Fibroblast of pulmonary artery (primary cell): ENCODE measurements at regions not wholly inside any gene's neighbourhood (a gene's known extent, or its start where the extent isn't known, plus 50 kb on each side); places are given as distances from the start of the nearest gene placed in this dataset.

Experiments
- DNase-seq: peaks from one replicate; pipeline ENCODE4 v3.0.0-alpha.2; 2010; ENCODE audit warnings: low read depth
- H3K4me3 ChIP-seq: replicated peaks from 2 replicates; pipeline ENCODE4 v1.5.1; 2011; ENCODE audit warnings: low read depth, mild to moderate bottlenecking, control low read depth, low read length, moderate library complexity
- TF ChIP-seq, protein P1 (sequence below): IDR thresholded peaks from 2 replicates; pipeline ENCODE4 v1.5.1; 2011; ENCODE audit warnings: mild to moderate bottlenecking, control low read depth, low read length, inconsistent platforms; ENCODE audit errors: missing control alignments

DNA sequence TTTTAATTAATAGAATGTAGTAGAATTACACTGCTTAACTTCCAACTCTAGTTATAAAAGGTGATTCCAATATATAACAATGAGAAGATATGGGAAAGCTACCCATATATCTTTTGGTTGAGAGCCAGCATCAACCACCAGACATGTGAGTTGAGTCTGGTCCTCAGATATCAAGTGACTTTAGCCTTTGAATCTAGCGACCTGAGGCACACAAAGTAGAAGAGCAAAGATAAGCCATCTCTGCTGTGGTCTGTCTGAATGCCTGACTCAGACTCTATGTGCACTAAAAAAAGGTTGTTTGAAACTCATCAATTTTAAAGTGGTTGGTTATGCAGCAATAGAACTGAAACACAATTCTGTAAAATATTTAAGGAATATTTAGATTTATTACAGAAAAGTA is 492.5 kb upstream of the SOX9 start:
- TF ChIP-seq, protein P1, sequence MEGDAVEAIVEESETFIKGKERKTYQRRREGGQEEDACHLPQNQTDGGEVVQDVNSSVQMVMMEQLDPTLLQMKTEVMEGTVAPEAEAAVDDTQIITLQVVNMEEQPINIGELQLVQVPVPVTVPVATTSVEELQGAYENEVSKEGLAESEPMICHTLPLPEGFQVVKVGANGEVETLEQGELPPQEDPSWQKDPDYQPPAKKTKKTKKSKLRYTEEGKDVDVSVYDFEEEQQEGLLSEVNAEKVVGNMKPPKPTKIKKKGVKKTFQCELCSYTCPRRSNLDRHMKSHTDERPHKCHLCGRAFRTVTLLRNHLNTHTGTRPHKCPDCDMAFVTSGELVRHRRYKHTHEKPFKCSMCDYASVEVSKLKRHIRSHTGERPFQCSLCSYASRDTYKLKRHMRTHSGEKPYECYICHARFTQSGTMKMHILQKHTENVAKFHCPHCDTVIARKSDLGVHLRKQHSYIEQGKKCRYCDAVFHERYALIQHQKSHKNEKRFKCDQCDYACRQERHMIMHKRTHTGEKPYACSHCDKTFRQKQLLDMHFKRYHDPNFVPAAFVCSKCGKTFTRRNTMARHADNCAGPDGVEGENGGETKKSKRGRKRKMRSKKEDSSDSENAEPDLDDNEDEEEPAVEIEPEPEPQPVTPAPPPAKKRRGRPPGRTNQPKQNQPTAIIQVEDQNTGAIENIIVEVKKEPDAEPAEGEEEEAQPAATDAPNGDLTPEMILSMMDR = no peak
- DNase-seq = no peak
- no peak overlapping the region for H3K4me3 ChIP-seq

DNA sequence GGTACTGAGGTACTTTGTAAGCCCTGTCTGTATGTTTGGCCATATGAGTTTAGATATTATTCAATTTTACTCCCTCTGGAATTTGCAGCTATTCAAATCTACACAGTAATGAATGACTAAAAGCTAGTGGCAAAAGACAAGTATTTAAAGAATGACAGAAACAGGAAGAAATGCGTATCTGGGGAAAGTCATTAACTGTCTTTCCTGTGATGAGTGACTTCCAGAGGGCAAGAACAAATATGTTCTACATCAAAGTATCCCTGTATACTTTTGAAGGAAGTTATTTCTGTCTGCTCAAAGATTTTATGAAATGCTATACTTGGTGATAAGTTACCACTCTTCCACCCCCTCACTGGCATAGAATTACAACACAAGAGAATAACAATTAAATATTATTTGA is 489.3 kb upstream of the SOX9 start:
- no peak overlapping the region for H3K4me3 ChIP-seq
- DNase-seq = peak; percentile 32
- TF ChIP-seq, protein P1 = no peak

DNA sequence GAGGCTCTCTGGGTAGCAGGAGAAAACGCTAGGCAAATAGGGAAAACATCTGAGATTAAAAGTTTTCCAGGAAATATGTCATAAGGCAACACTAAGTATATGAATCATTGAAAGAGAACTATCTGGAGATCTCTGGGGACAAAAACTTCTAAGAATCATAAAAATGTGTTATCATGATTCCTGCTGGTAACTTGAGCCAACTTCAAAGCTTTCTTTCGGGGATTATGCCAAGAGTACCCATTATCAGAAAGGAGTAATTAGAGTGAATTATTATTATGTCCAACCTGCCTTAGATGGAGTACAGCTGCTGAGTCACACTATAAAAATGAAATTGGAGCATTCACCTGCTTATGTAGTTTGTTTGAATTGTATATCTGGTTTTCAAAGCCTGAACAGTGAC is 488.5 kb upstream of the SOX9 start:
- H3K4me3 ChIP-seq = no peak overlapping the region
- DNase-seq = peak; percentile 17
- TF ChIP-seq, protein P1 = no peak

DNA sequence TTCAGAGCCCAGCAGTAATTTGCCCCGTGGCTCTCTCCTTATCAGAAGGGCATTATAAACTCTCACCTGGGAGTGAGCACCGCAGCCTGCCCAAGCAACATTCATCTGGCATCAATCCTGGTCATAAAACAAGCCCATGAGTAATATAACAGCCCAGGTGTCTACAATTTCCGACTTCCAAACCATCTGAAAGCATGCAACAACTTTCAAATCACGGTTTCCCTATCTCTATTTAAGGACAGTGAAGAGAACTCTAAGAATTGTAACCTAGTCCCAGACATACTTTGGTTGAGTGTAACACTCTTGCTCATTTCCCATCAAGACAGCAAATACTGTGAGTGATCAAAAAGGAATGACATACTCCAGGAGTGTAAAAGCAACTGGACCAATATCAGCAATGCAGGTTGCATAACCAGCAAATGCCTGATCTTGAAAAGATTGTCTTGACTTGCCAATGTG is 487.4 kb upstream of the SOX9 start:
- TF ChIP-seq, protein P1 = no peak
- H3K4me3 ChIP-seq = no peak overlapping the region
- peak; percentile 71 for DNase-seq

DNA sequence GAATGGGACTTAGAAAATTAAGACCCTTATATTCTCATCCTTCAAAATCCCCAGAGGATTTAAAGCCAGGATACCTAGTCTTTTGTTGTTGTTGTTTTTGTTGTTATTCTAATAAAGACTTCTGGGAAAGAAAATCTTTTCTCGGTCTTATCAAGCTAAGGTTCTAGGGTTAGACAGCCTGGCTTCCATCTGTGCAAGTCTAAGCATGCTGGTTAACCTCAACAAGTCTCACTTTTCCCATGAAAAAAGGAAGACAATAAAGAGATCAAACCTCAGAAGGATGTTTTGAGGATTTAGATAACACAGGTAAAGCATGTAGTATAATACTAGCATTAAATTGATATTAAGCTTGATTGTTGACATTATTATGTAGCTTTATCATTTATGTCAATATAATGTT is 486.4 kb upstream of the SOX9 start:
- TF ChIP-seq, protein P1 = no peak
- no peak overlapping the region for H3K4me3 ChIP-seq
- DNase-seq = no peak

DNA sequence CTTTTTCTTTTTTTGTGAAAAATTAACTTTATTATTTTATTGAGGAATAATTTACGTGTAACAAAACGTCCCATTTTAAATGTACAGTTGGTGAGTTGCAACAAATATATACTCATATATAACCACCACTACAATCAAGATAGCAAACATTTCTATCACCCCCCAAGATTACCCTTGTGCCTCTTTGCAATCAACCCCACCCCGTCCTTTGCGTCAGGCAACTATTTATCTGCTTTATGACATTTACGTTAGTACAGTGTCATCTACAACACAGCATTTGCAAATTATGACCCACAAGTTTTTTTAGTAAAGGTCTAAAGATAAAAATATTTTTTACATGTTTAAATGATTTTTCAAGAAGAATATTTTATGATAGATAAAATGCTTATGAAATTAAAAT is 485.6 kb upstream of the SOX9 start:
- no peak for DNase-seq
- TF ChIP-seq, protein P1 = no peak
- H3K4me3 ChIP-seq = no peak overlapping the region

DNA sequence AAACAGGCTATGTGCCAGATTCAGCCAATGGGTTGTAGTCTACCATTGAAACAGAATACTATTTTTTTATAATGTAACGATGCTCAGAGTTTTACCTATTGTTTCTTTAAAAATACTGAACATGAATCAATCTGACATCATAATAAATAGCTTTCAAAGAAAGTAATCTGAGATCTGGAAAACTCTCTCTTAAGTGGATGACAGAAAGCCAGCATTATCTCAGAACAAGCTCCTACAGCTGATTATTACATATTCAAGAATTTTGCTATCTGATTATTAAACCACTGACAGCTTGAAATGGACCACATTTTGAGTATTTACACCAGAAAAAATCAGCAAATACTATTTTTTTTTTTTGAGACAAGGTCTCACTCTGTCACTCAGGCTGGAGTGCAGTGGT is 484.2 kb upstream of the SOX9 start:
- TF ChIP-seq, protein P1 = no peak
- no peak for DNase-seq
- no peak overlapping the region for H3K4me3 ChIP-seq
